GM23248 (cell line): ENCODE measurements at regions not wholly inside any gene's neighbourhood (a gene's known extent, or its start where the extent isn't known, plus 50 kb on each side); places are given as distances from the start of the nearest gene placed in this dataset.

Experiments
- DNase-seq: peaks from one replicate; pipeline ENCODE4 v3.0.0-alpha.2; 2015
- H2AFZ ChIP-seq: fragments of 200-600 bp; sonication (generic); 2 replicates; pipeline ENCODE4 v1.6.1; 2016; ENCODE audit warnings: antibody characterized with exemption
- H3F3A ChIP-seq: fragments of 200-600 bp; sonication (generic); 2 replicates; pipeline ENCODE4 v1.6.1; 2016; ENCODE audit warnings: mild to moderate bottlenecking, antibody characterized with exemption, mixed run types; ENCODE audit not compliant: insufficient read depth
- H3K27ac ChIP-seq: fragments of 200-600 bp; sonication (generic); 2 replicates; pipeline ENCODE4 v1.5.1; 2016; ENCODE audit warnings: mild to moderate bottlenecking
- H3K27me3 ChIP-seq: fragments of 200-600 bp; sonication (generic); replicated peaks from 2 replicates; pipeline ENCODE4 v1.6.1; 2016; ENCODE audit warnings: mild to moderate bottlenecking; ENCODE audit not compliant: insufficient read depth
- H3K36me3 ChIP-seq: fragments of 200-600 bp; sonication (generic); 2 replicates; pipeline ENCODE4 v1.6.1; 2016; ENCODE audit warnings: low read depth, mild to moderate bottlenecking
- H3K4me1 ChIP-seq: fragments of 200-600 bp; sonication (generic); 2 replicates; pipeline ENCODE4 v1.6.1; 2016; ENCODE audit warnings: mild to moderate bottlenecking; ENCODE audit not compliant: insufficient read depth
- H3K4me2 ChIP-seq: fragments of 200-600 bp; sonication (generic); one replicate; pipeline ENCODE4 v1.6.1; 2016; ENCODE audit warnings: mild to moderate bottlenecking; ENCODE audit not compliant: unreplicated experiment
- H3K4me3 ChIP-seq: fragments of 200-600 bp; sonication (generic); 2 replicates; pipeline ENCODE4 v1.5.1; 2016; ENCODE audit warnings: mild to moderate bottlenecking
- H3K79me2 ChIP-seq: fragments of 200-600 bp; sonication (generic); 2 replicates; pipeline ENCODE4 v1.6.1; 2016; ENCODE audit warnings: mild to moderate bottlenecking; ENCODE audit not compliant: insufficient read depth
- H3K9ac ChIP-seq: fragments of 200-600 bp; sonication (generic); 2 replicates; pipeline ENCODE4 v1.6.1; 2016; ENCODE audit warnings: mild to moderate bottlenecking
- H3K9me2 ChIP-seq: fragments of 200-600 bp; sonication (generic); 2 replicates; pipeline ENCODE4 v1.6.1; 2016; ENCODE audit warnings: mixed run types, mild to moderate bottlenecking, moderate library complexity; ENCODE audit not compliant: insufficient read depth
- H3K9me3 ChIP-seq: fragments of 200-600 bp; sonication (generic); one replicate; pipeline ENCODE4 v1.6.1; 2017; ENCODE audit warnings: low read depth
- H4K20me1 ChIP-seq: fragments of 200-600 bp; sonication (generic); 2 replicates; pipeline ENCODE4 v1.6.0; 2016; ENCODE audit not compliant: insufficient read depth
- EZH2 ChIP-seq: fragments of 200-600 bp; sonication (generic); IDR thresholded peaks from 2 replicates; pipeline ENCODE4 v1.6.1; 2018; ENCODE audit warnings: antibody characterized with exemption, mild to moderate bottlenecking; ENCODE audit not compliant: insufficient read depth, poor library complexity, severe bottlenecking
- EZH2phosphoT487 ChIP-seq: fragments of 200-600 bp; sonication (generic); IDR thresholded peaks from 2 replicates; pipeline ENCODE4 v1.6.1; 2018; ENCODE audit warnings: antibody characterized with exemption, moderate library complexity, mild to moderate bottlenecking, low read depth; ENCODE audit not compliant: insufficient read depth
- WGBS, 2 experiments: methylation state at CpG; one replicate each; pipeline ENCODE4 v1.1.6; 2015 to 2017; ENCODE audit warnings: low lambda C conversion rate in 2 of 2, low coverage in 1 of 2; ENCODE audit errors: missing lambda C conversion rate in 2 of 2; 5-methylcytosine and 5-hydroxymethylcytosine counted together
- in situ Hi-C: fragments of 300-500 bp; cut with MboI; formaldehyde crosslinking; loops from 2 replicates; pipeline ENCODE4 v1.15.0; 2020

GRCh38 chr5:67361932-67362729, 165.5 kb upstream of the CD180 start:
- WGBS, 2 experiments = 76 to 81% methylated on average over 6 of the region's 6 CpGs
- in situ Hi-C loops = no loop called here

DNA sequence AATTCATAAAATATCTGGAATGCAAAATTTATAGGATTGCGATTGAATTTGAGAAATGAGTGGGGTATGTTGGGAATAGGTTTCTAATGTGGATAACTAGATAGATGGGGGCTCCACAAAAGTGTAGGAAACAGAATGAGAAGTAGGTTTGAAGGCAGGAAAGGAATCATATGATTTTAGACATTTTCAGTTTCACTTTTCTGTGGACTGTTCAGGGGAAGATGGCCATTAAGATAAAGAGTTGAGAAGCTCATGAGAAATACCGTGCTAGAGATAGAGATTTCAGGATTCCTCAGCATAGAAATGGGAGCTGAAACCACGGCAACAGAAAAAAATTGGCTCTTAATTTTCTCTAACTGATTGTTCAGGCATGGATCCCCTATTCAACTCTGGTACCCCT, 163.4 kb upstream of the CD180 start:
- in situ Hi-C loops = no loop called here
- Histone ChIP-seq H3K4me3 (no peak overlapping the region), H3K27me3 (no peaks in the 10 kb centered on the region), H3K4me2 (no peak overlapping the region), H3K9me2 (0 out of 2 replicates have a peak, but pooled peaks cover 7% of the 10 kb centered on the region), H3K79me2 (no peaks in the 10 kb centered on the region), H3K4me1 (no peaks in the 10 kb centered on the region), H3K9ac (no peak overlapping the region), H2AFZ (no peak overlapping the region), H3K36me3 (no peaks in the 10 kb centered on the region), H4K20me1 (no peaks in the 10 kb centered on the region), H3K27ac (no peak overlapping the region), H3F3A (no peaks in the 10 kb centered on the region), H3K9me3 (no peaks in the 10 kb centered on the region)
- 87 to 88% methylated on average over 3 of the region's 3 CpGs for WGBS, 2 experiments
- DNase-seq = no peak
- TF ChIP-seq EZH2phosphoT487 = no peak
- TF ChIP-seq EZH2 = no peak

More at GRCh38 chr5:67361932-67362729, 165.5 kb upstream of the CD180 start:
- H3K9me2 ChIP-seq = 0 out of 2 replicates have a peak, but pooled peaks cover 7% of the 10 kb centered on the region
- no peaks in the 10 kb centered on the region for H3F3A ChIP-seq
- H3K4me1 ChIP-seq = no peaks in the 10 kb centered on the region
- H3K27me3 ChIP-seq = no peaks in the 10 kb centered on the region
- H3K9me3 ChIP-seq = no peaks in the 10 kb centered on the region
- no peaks in the 10 kb centered on the region for H3K36me3 ChIP-seq
- H3K27ac ChIP-seq = no peak overlapping the region
- no peaks in the 10 kb centered on the region for H3K79me2 ChIP-seq
- TF ChIP-seq EZH2phosphoT487 (no peak), EZH2 (no peak)
- DNase-seq = no peak
- H3K4me2 ChIP-seq = no peak overlapping the region
- no peak overlapping the region for H3K4me3 ChIP-seq
- H3K9ac ChIP-seq = no peak overlapping the region
- no peaks in the 10 kb centered on the region for H4K20me1 ChIP-seq
- no peak overlapping the region for H2AFZ ChIP-seq

DNA sequence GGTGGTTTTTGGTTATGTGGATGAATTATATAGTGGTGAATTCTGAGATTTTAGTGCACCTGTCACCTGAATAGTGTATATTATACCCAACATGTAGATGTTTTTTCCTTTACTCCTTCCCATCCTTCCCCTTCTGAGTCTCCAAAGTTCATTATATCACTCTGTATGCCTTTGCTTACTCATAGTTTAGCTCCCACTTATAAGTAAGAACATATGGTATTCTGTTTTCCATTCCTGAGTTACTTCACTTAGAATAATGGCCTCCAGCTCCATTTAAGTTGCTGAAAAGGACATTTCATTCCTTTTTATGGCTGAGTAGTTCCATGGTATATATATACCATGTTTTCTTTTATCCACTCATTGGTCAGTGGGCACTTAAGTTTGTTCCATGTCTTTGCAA, 161.6 kb upstream of the CD180 start:
- DNase-seq = peak; percentile 16
- 0 out of 2 replicates have a peak, but pooled peaks cover 5% of the 10 kb centered on the region for H3K9me2 ChIP-seq
- H3K9me3 ChIP-seq = no peaks in the 10 kb centered on the region
- H3K4me1 ChIP-seq = no peaks in the 10 kb centered on the region
- H3K4me2 ChIP-seq = no peak overlapping the region
- H4K20me1 ChIP-seq = no peaks in the 10 kb centered on the region
- H3K9ac ChIP-seq = no peak overlapping the region
- H3K36me3 ChIP-seq = no peaks in the 10 kb centered on the region
- no peak overlapping the region for H3K27ac ChIP-seq
- TF ChIP-seq EZH2 (no peak), EZH2phosphoT487 (no peak)
- H3K27me3 ChIP-seq = no peaks in the 10 kb centered on the region
- H3K79me2 ChIP-seq = no peaks in the 10 kb centered on the region
- H3K4me3 ChIP-seq = no peak overlapping the region
- H3F3A ChIP-seq = no peaks in the 10 kb centered on the region
- no peak overlapping the region for H2AFZ ChIP-seq
- in situ Hi-C loops = no loop called here

- Histone ChIP-seq H3K4me1 (no peaks in the 10 kb centered on the region), H3K27ac (no peak overlapping the region), H3K36me3 (no peaks in the 10 kb centered on the region), H3K9me3 (no peaks in the 10 kb centered on the region), H3K4me2 (no peak overlapping the region), H3K4me3 (no peak overlapping the region), H4K20me1 (no peaks in the 10 kb centered on the region), H3K79me2 (no peaks in the 10 kb centered on the region), H3K9ac (no peak overlapping the region), H3K27me3 (no peaks in the 10 kb centered on the region), H3K9me2 (no peaks in the 10 kb centered on the region), H3F3A (no peaks in the 10 kb centered on the region), H2AFZ (no peak overlapping the region)
- in situ Hi-C loops = no loop called here
- no peak for DNase-seq
- 85 to 91% methylated on average over 6 of the region's 6 CpGs for WGBS, 2 experiments
- no peak for TF ChIP-seq EZH2
- TF ChIP-seq EZH2phosphoT487 = no peak
These were observed 158.6 kb upstream of the CD180 start for GRCh38 chr5:67355120-67355713.
